Mesodermal cell (in vitro differentiated cells): ENCODE measurements at regions not wholly inside any gene's neighbourhood (a gene's known extent, or its start where the extent isn't known, plus 50 kb on each side); places are given as distances from the start of the nearest gene placed in this dataset.

ENCODE experiments used
- H3K27ac ChIP-seq: 2 replicates; pipeline ENCODE4 v1.7.0; 2013; ENCODE audit warnings: mild to moderate bottlenecking, low read depth, low read length, moderate library complexity; ENCODE audit not compliant: severe bottlenecking
- H3K36me3 ChIP-seq: 2 replicates; pipeline ENCODE4 v1.7.1; 2013; ENCODE audit warnings: mild to moderate bottlenecking, low read length, moderate library complexity; ENCODE audit not compliant: control insufficient read depth, insufficient read depth
- H3K4me1 ChIP-seq: one replicate; pipeline ENCODE4 v1.7.1; 2013; ENCODE audit warnings: mild to moderate bottlenecking, low read length; ENCODE audit not compliant: insufficient read depth, control insufficient read depth, poor library complexity, severe bottlenecking
- H3K4me3 ChIP-seq: 2 replicates; pipeline ENCODE4 v1.7.0; 2013; ENCODE audit warnings: low read length, control low read depth, mild to moderate bottlenecking; ENCODE audit not compliant: insufficient read depth, poor library complexity, severe bottlenecking; ENCODE audit errors: extremely low read depth
- H3K9me3 ChIP-seq: 2 replicates; pipeline ENCODE4 v1.7.1; 2013; ENCODE audit warnings: mild to moderate bottlenecking, low read length, moderate library complexity; ENCODE audit not compliant: control insufficient read depth
- WGBS, 2 experiments: methylation state at CpG; one replicate each; pipeline ENCODE4 v1.1.5; 2013; ENCODE audit warnings: missing lambda C conversion rate in 2 of 2; ENCODE audit not compliant: insufficient coverage in 2 of 2; 5-methylcytosine and 5-hydroxymethylcytosine counted together

- Histone ChIP-seq H3K4me1 (peaks cover 17% of the 10 kb centered on the region), H3K4me3 (no peak overlapping the region), H3K9me3 (peaks cover 4% of the 10 kb centered on the region), H3K27ac (no peak overlapping the region), H3K36me3 (no peaks in the 10 kb centered on the region)
- WGBS, 2 experiments, result no CpG with 5 or more reads among the region's 1 CpG
Observed at GRCh38 chr6:142005021-142005420, 127.7 kb upstream of the GJE1 start.

GRCh38 chr6:142002825-142003405 is 129.8 kb upstream of the GJE1 start:
- Histone ChIP-seq H3K36me3 (no peaks in the 10 kb centered on the region), H3K9me3 (peaks cover 2% of the 10 kb centered on the region), H3K27ac (no peak overlapping the region), H3K4me3 (no peak overlapping the region), H3K4me1 (peaks cover 2% of the 10 kb centered on the region)
- 94 to 96% methylated on average over 3 to 6 of the region's 9 CpGs for WGBS, 2 experiments

- Histone ChIP-seq H3K27ac (no peak overlapping the region), H3K4me3 (no peak overlapping the region), H3K4me1 (no peaks in the 10 kb centered on the region), H3K9me3 (peaks cover 9% of the 10 kb centered on the region), H3K36me3 (no peaks in the 10 kb centered on the region)
Observed at GRCh38 chr6:141996823-141997222, 135.9 kb upstream of the GJE1 start.

GRCh38 chr6:141992109-141992508 is 140.6 kb upstream of the GJE1 start:
- no peaks in the 10 kb centered on the region for H3K4me1 ChIP-seq
- WGBS, 2 experiments, result no CpG with 5 or more reads among the region's 2 CpGs
- H3K9me3 ChIP-seq, result peaks cover 9% of the 10 kb centered on the region
- no peak overlapping the region for H3K4me3 ChIP-seq
- H3K36me3 ChIP-seq, result no peaks in the 10 kb centered on the region
- H3K27ac ChIP-seq, result no peak overlapping the region

GRCh38 chr6:141990840-141991239 is 141.9 kb upstream of the GJE1 start:
- H3K9me3 ChIP-seq, result peaks cover 9% of the 10 kb centered on the region
- no peak overlapping the region for H3K27ac ChIP-seq
- H3K4me3 ChIP-seq, result no peak overlapping the region
- H3K4me1 ChIP-seq, result no peaks in the 10 kb centered on the region
- WGBS, 2 experiments, result no CpG with 5 or more reads among the region's 1 CpG
- no peaks in the 10 kb centered on the region for H3K36me3 ChIP-seq

- H3K27ac ChIP-seq, result no peak overlapping the region
- WGBS, 2 experiments, result no CpG with 5 or more reads among the region's 1 CpG
- no peak overlapping the region for H3K4me3 ChIP-seq
- no peaks in the 10 kb centered on the region for H3K4me1 ChIP-seq
- peaks cover 9% of the 10 kb centered on the region for H3K9me3 ChIP-seq
- no peaks in the 10 kb centered on the region for H3K36me3 ChIP-seq
Observed at GRCh38 chr6:141989706-141989959, 143.1 kb upstream of the GJE1 start.

GRCh38 chr6:141988954-141989705 is 143.6 kb upstream of the GJE1 start:
- Histone ChIP-seq H3K4me1 (no peaks in the 10 kb centered on the region), H3K36me3 (no peaks in the 10 kb centered on the region), H3K4me3 (no peak overlapping the region), H3K27ac (no peak overlapping the region), H3K9me3 (peaks cover 9% of the 10 kb centered on the region)
- WGBS, 2 experiments, result no CpG with 5 or more reads among the region's 2 CpGs

GRCh38 chr6:141988327-141988726 is 144.4 kb upstream of the GJE1 start:
- no CpG with 5 or more reads among the region's 2 CpGs for WGBS, 2 experiments
- Histone ChIP-seq H3K4me3 (no peak overlapping the region), H3K9me3 (peaks cover 7% of the 10 kb centered on the region), H3K36me3 (no peaks in the 10 kb centered on the region), H3K27ac (no peak overlapping the region), H3K4me1 (no peaks in the 10 kb centered on the region)

GRCh38 chr6:141986457-141986856 is 146.3 kb upstream of the GJE1 start:
- 83 to 96% methylated on average over 4 of the region's 4 CpGs for WGBS, 2 experiments
- Histone ChIP-seq H3K4me3 (no peak overlapping the region), H3K4me1 (no peaks in the 10 kb centered on the region), H3K9me3 (no peaks in the 10 kb centered on the region), H3K36me3 (no peaks in the 10 kb centered on the region), H3K27ac (no peak overlapping the region)

GRCh38 chr6:141981190-141981589 is 151.5 kb upstream of the GJE1 start:
- no peaks in the 10 kb centered on the region for H3K4me1 ChIP-seq
- no peak overlapping the region for H3K4me3 ChIP-seq

GRCh38 chr6:141977782-141978181 is 154.9 kb upstream of the GJE1 start:
- no CpG with 5 or more reads among the region's 2 CpGs for WGBS, 2 experiments
- Histone ChIP-seq H3K27ac (no peak overlapping the region), H3K9me3 (no peaks in the 10 kb centered on the region), H3K4me3 (no peak overlapping the region), H3K4me1 (no peaks in the 10 kb centered on the region), H3K36me3 (no peaks in the 10 kb centered on the region)

More at GRCh38 chr6:141981190-141981589, 151.5 kb upstream of the GJE1 start:
- Histone ChIP-seq H3K27ac (no peak overlapping the region), H3K9me3 (no peaks in the 10 kb centered on the region), H3K36me3 (no peaks in the 10 kb centered on the region)
